ENCODE measurements at regions not wholly inside any gene's neighbourhood (a gene's known extent, or its start where the extent isn't known, plus 50 kb on each side); places are given as distances from the start of the nearest gene placed in this dataset.
"Not testable (repeated sequence)": the region's sequence is repeated elsewhere in the genome, so short reads cannot be mapped to it uniquely, and the experiment has no call there.

DNA sequence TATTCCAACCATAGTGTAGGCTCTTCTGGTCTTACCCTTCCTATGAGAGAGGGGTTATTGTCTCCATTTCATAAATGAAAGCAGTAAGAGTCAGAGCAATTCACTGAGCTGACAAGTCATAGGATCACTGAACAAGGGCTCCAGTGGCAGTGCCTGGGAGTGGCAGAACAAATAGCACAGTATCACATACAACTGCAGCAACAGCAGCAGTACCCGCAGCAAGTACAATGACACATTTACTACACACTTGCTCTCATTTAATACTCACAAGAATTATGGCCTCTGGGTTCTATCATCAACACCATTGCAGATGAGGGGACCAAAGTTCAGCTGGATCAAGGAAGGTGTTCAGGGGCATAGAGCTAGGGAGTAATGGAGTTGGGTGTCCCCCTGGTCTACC lies 218.8 kb downstream of the BCL2L11 start:
- WGBS = no CpG with 5 or more reads among the region's 1 CpG

DNA sequence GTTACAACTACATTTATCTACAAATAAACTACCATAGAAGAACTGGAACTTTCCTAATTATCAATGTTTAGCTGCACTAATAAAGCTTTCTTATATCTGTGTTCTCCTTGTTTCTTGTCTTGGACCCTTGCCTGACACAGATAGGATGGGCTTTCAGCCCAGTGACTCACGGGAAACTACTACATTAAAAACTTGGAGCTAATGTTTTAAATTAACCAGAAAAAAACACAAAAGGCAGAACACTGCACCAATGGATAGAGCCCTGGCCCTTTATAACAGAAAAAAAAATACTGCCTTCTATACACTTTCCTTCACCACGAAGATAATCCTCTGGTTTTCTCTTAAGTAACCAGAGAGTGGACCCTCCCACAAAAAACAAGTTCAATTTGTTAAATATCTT lies 223.9 kb downstream of the BCL2L11 start:
- not testable (repeated sequence) for H3K9me3 ChIP-seq (ENCODE audit: control insufficient read depth in 2 of 2, insufficient read depth in 1 of 2, low read length in 1 of 2); DNase-seq (ENCODE audit: low read depth in 6 of 9, low spot score in 9 of 9); H3K4me3 ChIP-seq (ENCODE audit: low read length in 2 of 2); H3K27me3 ChIP-seq (ENCODE audit: control insufficient read depth in 2 of 2, insufficient read depth in 1 of 2, low read length in 1 of 2); H3K36me3 ChIP-seq (ENCODE audit: control insufficient read depth in 2 of 2, insufficient read depth in 2 of 2, low read length in 1 of 2); H3K27ac ChIP-seq (ENCODE audit: low read depth in 1 of 2, low read length in 1 of 2); H3K4me1 ChIP-seq (ENCODE audit: control insufficient read depth in 2 of 2, insufficient read depth in 2 of 2, low read length in 2 of 2)
- 95% methylated on average over 2 of the region's 2 CpGs for WGBS

More for the DNA sequence above, 218.8 kb downstream of the BCL2L11 start:
- not testable (repeated sequence) for H3K9me3 ChIP-seq (ENCODE audit: control insufficient read depth in 2 of 2, insufficient read depth in 1 of 2, low read length in 1 of 2); DNase-seq (ENCODE audit: low read depth in 6 of 9, low spot score in 9 of 9); H3K36me3 ChIP-seq (ENCODE audit: control insufficient read depth in 2 of 2, insufficient read depth in 2 of 2, low read length in 1 of 2); H3K4me3 ChIP-seq (ENCODE audit: low read length in 2 of 2); H3K27me3 ChIP-seq (ENCODE audit: control insufficient read depth in 2 of 2, insufficient read depth in 1 of 2, low read length in 1 of 2); H3K27ac ChIP-seq (ENCODE audit: low read depth in 1 of 2, low read length in 1 of 2); H3K4me1 ChIP-seq (ENCODE audit: control insufficient read depth in 2 of 2, insufficient read depth in 2 of 2, low read length in 2 of 2)

- WGBS = 93% methylated on average over 1 of the region's 3 CpGs
- not testable (repeated sequence) for H3K27me3 ChIP-seq (ENCODE audit: control insufficient read depth in 2 of 2, insufficient read depth in 1 of 2, low read length in 1 of 2); H3K27ac ChIP-seq (ENCODE audit: low read depth in 1 of 2, low read length in 1 of 2); H3K36me3 ChIP-seq (ENCODE audit: control insufficient read depth in 2 of 2, insufficient read depth in 2 of 2, low read length in 1 of 2); DNase-seq (ENCODE audit: low read depth in 6 of 9, low spot score in 9 of 9); H3K9me3 ChIP-seq (ENCODE audit: control insufficient read depth in 2 of 2, insufficient read depth in 1 of 2, low read length in 1 of 2); H3K4me1 ChIP-seq (ENCODE audit: control insufficient read depth in 2 of 2, insufficient read depth in 2 of 2, low read length in 2 of 2); H3K4me3 ChIP-seq (ENCODE audit: low read length in 2 of 2)
Observed at GRCh38 chr2:111345439-111345838, 224.7 kb downstream of the BCL2L11 start.

DNA sequence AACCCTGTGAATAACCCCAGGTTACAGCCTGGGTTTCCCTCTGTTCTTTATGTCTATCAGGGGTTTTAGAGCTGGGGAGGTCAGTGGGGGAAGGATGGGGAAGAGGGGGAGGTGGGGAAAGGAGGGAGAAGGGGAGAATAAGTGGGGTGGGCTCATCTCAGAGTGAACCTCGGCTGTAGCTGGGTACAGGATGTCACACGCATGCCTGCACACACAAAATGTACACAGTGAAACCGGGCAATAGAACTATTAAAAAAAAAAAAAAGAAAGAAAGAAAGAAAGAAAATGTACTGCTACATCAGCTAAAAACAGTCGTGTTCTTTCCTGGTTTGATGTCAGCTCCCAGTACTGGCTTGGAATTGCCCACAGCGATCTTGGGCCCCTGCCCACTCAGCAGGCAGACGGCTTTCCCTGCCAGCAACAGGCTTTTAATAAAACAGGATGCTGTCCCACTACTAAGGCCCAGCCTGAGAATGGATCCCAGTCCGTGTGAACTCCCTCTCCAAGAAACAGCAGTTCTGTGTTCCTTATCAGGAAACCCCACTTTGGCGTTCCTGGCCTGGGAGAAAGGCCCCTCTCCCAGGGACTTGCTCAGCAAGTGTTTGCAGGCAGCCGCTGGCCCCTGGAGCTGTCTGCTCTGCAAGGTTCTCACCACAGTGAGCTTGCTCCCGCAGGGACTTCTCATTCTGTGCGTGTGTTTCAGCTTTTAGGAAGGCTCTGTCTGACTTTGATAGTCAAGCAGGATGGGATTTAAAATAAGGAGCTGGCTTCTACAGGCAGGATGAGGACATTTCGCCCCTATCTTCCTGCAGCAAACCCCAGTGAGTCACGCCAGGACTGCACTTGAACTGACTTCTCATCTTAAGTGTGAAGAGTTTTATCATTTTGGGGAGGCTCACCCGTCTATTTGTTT lies 225.6 kb downstream of the BCL2L11 start:
- H3K27ac ChIP-seq (ENCODE audit: low read depth in 1 of 2, low read length in 1 of 2); H3K4me1 ChIP-seq (ENCODE audit: control insufficient read depth in 2 of 2, insufficient read depth in 2 of 2, low read length in 2 of 2); DNase-seq (ENCODE audit: low read depth in 6 of 9, low spot score in 9 of 9); H3K27me3 ChIP-seq (ENCODE audit: control insufficient read depth in 2 of 2, insufficient read depth in 1 of 2, low read length in 1 of 2); H3K4me3 ChIP-seq (ENCODE audit: low read length in 2 of 2); H3K9me3 ChIP-seq (ENCODE audit: control insufficient read depth in 2 of 2, insufficient read depth in 1 of 2, low read length in 1 of 2); H3K36me3 ChIP-seq (ENCODE audit: control insufficient read depth in 2 of 2, insufficient read depth in 2 of 2, low read length in 1 of 2): not testable (repeated sequence)
- whole genome bisulfite sequencing = 61% methylated on average over 11 of the region's 14 CpGs

GRCh38 chr2:111347695-111348094 lies 227.0 kb downstream of the BCL2L11 start:
- not testable (repeated sequence) for H3K4me1 ChIP-seq (ENCODE audit: control insufficient read depth in 2 of 2, insufficient read depth in 2 of 2, low read length in 2 of 2); H3K36me3 ChIP-seq (ENCODE audit: control insufficient read depth in 2 of 2, insufficient read depth in 2 of 2, low read length in 1 of 2); H3K4me3 ChIP-seq (ENCODE audit: low read length in 2 of 2); H3K9me3 ChIP-seq (ENCODE audit: control insufficient read depth in 2 of 2, insufficient read depth in 1 of 2, low read length in 1 of 2); H3K27ac ChIP-seq (ENCODE audit: low read depth in 1 of 2, low read length in 1 of 2); H3K27me3 ChIP-seq (ENCODE audit: control insufficient read depth in 2 of 2, insufficient read depth in 1 of 2, low read length in 1 of 2); DNase-seq (ENCODE audit: low read depth in 6 of 9, low spot score in 9 of 9)
- WGBS = no CpG with 5 or more reads among the region's 1 CpG

- not testable (repeated sequence) for H3K27me3 ChIP-seq (ENCODE audit: control insufficient read depth in 2 of 2, insufficient read depth in 1 of 2, low read length in 1 of 2); DNase-seq (ENCODE audit: low read depth in 6 of 9, low spot score in 9 of 9); H3K36me3 ChIP-seq (ENCODE audit: control insufficient read depth in 2 of 2, insufficient read depth in 2 of 2, low read length in 1 of 2); H3K4me3 ChIP-seq (ENCODE audit: low read length in 2 of 2); H3K9me3 ChIP-seq (ENCODE audit: control insufficient read depth in 2 of 2, insufficient read depth in 1 of 2, low read length in 1 of 2); H3K4me1 ChIP-seq (ENCODE audit: control insufficient read depth in 2 of 2, insufficient read depth in 2 of 2, low read length in 2 of 2); H3K27ac ChIP-seq (ENCODE audit: low read depth in 1 of 2, low read length in 1 of 2)
- WGBS = no CpG with 5 or more reads among the region's 7 CpGs
Observed at GRCh38 chr2:111348316-111348715, 227.6 kb downstream of the BCL2L11 start.

- WGBS = 70% methylated on average over 8 of the region's 13 CpGs
- not testable (repeated sequence) for H3K4me3 ChIP-seq (ENCODE audit: low read length in 2 of 2)
Observed at GRCh38 chr2:111355022-111355817, 234.5 kb downstream of the BCL2L11 start.

GRCh38 chr2:111355823-111356511 lies 235.3 kb downstream of the BCL2L11 start:
- not testable (repeated sequence) for H3K4me1 ChIP-seq (ENCODE audit: control insufficient read depth in 2 of 2, insufficient read depth in 2 of 2, low read length in 2 of 2); DNase-seq (ENCODE audit: low read depth in 6 of 9, low spot score in 9 of 9); H3K4me3 ChIP-seq (ENCODE audit: low read length in 2 of 2); H3K27me3 ChIP-seq (ENCODE audit: control insufficient read depth in 2 of 2, insufficient read depth in 1 of 2, low read length in 1 of 2); H3K9me3 ChIP-seq (ENCODE audit: control insufficient read depth in 2 of 2, insufficient read depth in 1 of 2, low read length in 1 of 2); H3K36me3 ChIP-seq (ENCODE audit: control insufficient read depth in 2 of 2, insufficient read depth in 2 of 2, low read length in 1 of 2); H3K27ac ChIP-seq (ENCODE audit: low read depth in 1 of 2, low read length in 1 of 2)
- 88% methylated on average over 10 of the region's 11 CpGs for WGBS

More at GRCh38 chr2:111355022-111355817, 234.5 kb downstream of the BCL2L11 start:
- H3K4me1 ChIP-seq (ENCODE audit: control insufficient read depth in 2 of 2, insufficient read depth in 2 of 2, low read length in 2 of 2); H3K36me3 ChIP-seq (ENCODE audit: control insufficient read depth in 2 of 2, insufficient read depth in 2 of 2, low read length in 1 of 2); H3K27me3 ChIP-seq (ENCODE audit: control insufficient read depth in 2 of 2, insufficient read depth in 1 of 2, low read length in 1 of 2); DNase-seq (ENCODE audit: low read depth in 6 of 9, low spot score in 9 of 9); H3K27ac ChIP-seq (ENCODE audit: low read depth in 1 of 2, low read length in 1 of 2); H3K9me3 ChIP-seq (ENCODE audit: control insufficient read depth in 2 of 2, insufficient read depth in 1 of 2, low read length in 1 of 2): not testable (repeated sequence)

- H3K27me3 ChIP-seq (ENCODE audit: control insufficient read depth in 2 of 2, insufficient read depth in 1 of 2, low read length in 1 of 2); DNase-seq (ENCODE audit: low read depth in 6 of 9, low spot score in 9 of 9); H3K9me3 ChIP-seq (ENCODE audit: control insufficient read depth in 2 of 2, insufficient read depth in 1 of 2, low read length in 1 of 2); H3K4me1 ChIP-seq (ENCODE audit: control insufficient read depth in 2 of 2, insufficient read depth in 2 of 2, low read length in 2 of 2); H3K27ac ChIP-seq (ENCODE audit: low read depth in 1 of 2, low read length in 1 of 2); H3K36me3 ChIP-seq (ENCODE audit: control insufficient read depth in 2 of 2, insufficient read depth in 2 of 2, low read length in 1 of 2); H3K4me3 ChIP-seq (ENCODE audit: low read length in 2 of 2): not testable (repeated sequence)
- WGBS = 31% methylated on average over 5 of the region's 6 CpGs
Observed at GRCh38 chr2:111356512-111357031, 235.9 kb downstream of the BCL2L11 start.

All from thymus (tissue), 11 donors.